Stimulated activated CD8-positive, alpha-beta memory T cell treated with anti-CD3 and anti-CD28 coated beads, Interleukin-7, amount 100 ng/mL, for 4 hours (primary cell): ENCODE measurements at regions not wholly inside any gene's neighbourhood (a gene's known extent, or its start where the extent isn't known, plus 50 kb on each side); places are given as distances from the start of the nearest gene placed in this dataset.

Source experiments
- DNase-seq, 2 donors: peaks; one replicate each; pipeline ENCODE4 v3.0.0-alpha.2; 2020; ENCODE audit warnings: low read depth in 2 of 2

DNA sequence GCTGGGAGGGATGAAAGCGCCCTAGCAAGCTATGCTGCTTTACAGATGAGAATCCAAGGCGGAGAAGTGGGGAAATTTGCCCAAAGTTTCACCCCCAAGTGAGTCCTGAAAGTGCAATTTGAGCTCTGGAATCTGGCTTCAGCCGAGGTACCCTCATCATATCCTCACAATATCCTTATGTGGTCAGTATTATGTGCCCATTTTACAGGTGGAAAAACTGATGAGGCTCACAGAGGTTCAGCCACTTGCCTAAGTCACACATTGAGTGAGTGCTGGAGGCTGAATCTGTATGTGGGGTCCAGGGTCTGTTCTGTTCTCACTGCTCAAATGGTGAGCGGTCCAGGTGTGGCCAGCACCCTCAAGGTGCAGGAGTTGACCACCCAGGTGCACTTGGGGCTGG lies 85.3 kb downstream of the MATN1 start:
- DNase-seq, result no peak

DNA sequence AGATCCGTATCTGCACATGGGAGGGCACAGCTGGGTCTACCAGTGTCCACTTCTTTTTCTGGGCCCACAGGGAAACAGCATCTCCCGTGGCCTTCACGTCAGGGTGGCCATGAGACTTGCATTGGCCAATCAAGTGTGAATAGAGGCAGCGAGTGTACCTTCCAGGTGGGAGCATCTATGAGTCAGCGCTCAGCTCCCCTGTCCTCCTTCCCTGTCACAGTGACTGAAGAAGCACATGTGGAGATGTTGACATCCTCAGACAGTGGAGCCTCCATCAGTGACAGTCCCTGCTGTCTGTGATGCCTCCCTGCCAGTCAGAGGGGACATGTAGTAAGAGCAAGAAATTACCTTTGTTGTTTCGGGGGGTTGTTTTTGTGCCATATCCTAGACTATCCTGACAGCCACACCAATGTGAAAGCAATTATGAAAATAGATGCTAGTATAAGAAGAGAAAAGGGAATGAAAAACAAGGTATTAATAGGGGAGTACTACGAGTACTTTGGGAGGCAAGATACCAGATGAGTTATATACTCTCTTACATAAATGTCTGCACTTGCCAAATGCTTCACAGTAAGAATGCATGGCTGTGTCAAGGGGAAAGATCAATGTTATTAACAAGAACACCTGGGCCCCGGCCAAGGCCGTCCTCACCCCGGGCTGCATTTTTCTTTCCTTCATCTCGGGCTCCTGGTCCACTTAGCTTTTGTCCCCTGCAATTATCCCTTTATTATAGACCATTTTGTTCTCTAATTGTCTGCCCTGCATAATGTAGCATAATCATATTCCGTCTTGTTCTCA lies 86.0 kb downstream of the MATN1 start:
- no peak for DNase-seq

- no peak for DNase-seq
Observed at GRCh38 chr1:30636621-30637020, 86.8 kb downstream of the MATN1 start.

GRCh38 chr1:30635391-30635975 lies 87.9 kb downstream of the MATN1 start:
- no peak for DNase-seq

- no peak for DNase-seq
Observed at GRCh38 chr1:30634507-30634906, 88.9 kb downstream of the MATN1 start.

DNA sequence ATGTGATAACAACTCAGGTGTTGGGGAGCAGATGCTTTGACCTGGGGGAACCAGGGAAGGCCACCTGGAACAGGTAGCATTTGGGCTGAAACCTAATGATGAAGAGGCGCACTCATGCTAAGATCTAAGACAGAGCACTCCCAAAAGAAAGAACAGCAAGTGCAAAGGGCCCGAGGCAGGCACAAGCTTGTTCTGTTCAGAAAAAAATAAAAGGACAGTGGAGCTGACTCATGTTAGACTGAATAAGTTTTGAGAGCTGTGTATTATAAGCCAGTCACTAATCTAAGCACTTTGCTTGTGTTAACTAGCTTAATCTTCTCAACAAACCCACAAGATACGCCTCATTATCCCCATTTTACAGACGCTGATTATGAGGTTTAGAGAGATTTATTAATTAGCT lies 90.1 kb downstream of the MATN1 start:
- DNase-seq, result no peak

GRCh38 chr1:30632481-30632880 lies 90.9 kb downstream of the MATN1 start:
- DNase-seq, result no peak

- no peak for DNase-seq
Observed at GRCh38 chr1:30631700-30632099, 91.7 kb downstream of the MATN1 start.

- DNase-seq, result no peak
Observed at GRCh38 chr1:30629501-30629900, 93.9 kb downstream of the MATN1 start.

DNA sequence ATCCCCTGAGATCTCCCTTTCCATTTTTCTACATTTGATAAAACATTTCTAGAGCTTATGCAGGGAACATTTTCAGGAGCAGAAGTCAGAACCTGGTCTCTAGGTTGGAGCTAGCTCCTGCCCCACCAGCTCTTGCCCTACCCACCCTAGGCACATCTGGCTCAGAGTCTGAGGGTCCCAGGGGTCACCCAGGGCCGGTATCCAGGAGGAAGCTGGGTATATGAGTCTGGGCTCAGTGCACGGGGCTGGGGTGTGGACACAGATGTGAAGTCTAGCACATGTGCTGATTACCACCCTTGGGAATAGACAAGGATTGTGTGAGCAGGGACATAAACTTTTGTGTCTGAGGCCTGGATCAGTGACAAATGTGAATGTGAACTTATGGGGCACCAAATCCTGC lies 95.4 kb downstream of the MATN1 start:
- no peak for DNase-seq

- DNase-seq, result no peak
Observed at GRCh38 chr1:30627206-30627605, 96.2 kb downstream of the MATN1 start.

- no peak for DNase-seq
Observed at GRCh38 chr1:30623431-30623830, 100.0 kb downstream of the MATN1 start.

GRCh38 chr1:30619619-30620018 lies 103.8 kb downstream of the MATN1 start:
- DNase-seq, result no peak

DNA sequence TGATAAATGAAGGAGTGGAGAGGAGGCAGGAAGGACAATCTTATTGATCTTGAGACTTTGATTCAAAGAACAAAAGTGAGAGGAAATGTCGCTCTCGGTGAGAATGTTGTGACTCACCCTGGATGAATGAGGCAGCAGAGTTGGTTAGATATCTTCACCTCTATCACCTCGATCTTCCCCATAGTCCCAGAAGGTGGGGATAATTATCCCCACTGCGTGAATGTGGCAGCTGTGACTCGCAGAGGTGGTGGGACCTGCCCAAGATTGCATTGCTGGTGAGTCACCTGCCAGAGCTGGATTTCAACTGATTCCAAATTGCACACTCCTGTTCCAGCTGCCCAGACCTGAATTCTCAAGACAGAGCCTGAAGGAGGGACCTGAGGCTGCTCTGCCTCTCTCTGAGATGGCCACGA lies 105.0 kb downstream of the MATN1 start:
- no peak for DNase-seq

DNA sequence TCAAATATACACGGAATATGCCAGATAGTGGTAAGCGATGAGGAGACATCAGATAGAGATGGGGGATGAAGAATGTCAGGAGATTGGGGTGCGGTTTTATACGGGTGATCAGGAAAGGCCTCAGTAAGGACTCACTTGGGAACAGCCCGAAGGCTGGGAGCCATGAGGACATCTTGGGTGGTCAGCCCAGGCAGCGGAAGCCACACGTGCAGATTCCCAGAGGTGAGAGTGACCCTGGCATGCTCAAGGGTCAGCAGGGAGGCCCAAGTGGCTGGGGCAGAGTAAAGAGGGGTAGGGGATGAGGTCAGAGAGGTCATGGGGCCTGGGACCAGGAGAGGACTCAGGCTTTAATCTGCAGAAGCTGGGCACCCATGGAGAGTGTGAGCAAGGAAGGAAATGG lies 106.6 kb downstream of the MATN1 start:
- no peak for DNase-seq

GRCh38 chr1:30615816-30616590 lies 107.4 kb downstream of the MATN1 start:
- DNase-seq, result no peak

DNA sequence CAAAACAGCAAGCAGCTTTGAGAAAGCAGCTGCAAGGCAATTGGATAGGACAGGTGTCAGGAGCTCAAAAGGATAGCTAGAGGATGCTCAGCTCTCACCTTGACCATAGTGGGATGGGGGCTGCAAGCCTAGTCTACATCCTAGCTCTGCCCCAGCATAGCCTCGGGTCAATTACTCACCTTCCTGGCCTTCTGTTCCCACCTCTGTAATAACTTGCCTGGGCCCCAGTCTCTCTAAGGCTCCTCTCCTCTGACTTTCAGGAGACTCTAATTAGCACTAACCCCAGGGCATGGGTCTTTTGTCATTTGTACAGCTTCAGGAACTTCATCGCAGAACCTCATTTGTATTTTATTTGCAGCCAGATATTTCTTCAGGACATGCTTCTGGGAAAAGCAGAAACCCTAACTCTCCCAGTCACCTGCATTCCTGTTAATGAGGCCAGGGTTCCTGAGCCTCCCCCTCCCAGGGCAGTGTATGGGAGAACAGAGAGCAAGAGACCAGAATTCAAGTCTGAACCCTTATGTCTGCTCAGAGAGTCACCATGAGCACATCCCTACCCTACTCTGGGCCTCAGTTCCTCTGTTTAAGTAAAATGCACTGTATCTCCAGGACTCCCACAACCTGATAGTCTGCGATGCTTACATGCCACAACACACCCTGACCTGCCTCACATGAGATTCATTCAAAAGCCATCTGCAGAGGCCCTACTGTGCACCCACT lies 108.1 kb downstream of the MATN1 start:
- DNase-seq, result no peak

- no peak for DNase-seq
Observed at GRCh38 chr1:30613188-30613587, 110.2 kb downstream of the MATN1 start.

- DNase-seq, result no peak
Observed at GRCh38 chr1:30612536-30613065, 110.8 kb downstream of the MATN1 start.

- DNase-seq, result no peak
Observed at GRCh38 chr1:30611741-30612309, 111.6 kb downstream of the MATN1 start.

DNA sequence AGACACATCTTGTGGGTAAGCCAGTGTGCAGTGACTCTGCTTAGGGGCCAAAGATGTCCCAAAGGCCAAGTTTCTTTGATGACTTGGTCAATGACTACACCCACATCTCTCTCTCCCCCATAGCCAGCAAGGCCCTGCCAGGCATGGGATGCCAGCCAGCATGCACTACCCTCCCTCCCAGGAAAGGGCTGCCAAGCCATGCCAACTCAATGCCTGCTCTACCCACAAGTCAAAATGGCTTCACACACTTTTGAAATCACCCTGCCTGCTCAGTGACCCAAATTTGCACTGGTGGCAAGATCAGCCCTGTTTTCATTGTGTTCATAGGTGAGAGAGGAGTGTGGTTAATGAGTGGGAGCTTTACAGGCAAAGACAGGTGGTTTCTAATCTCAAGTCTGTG lies 112.5 kb downstream of the MATN1 start:
- no peak for DNase-seq

GRCh38 chr1:30609999-30610345 lies 113.4 kb downstream of the MATN1 start:
- DNase-seq, result no peak
